ENCODE measurements at regions not wholly inside any gene's neighbourhood (a gene's known extent, or its start where the extent isn't known, plus 50 kb on each side); places are given as distances from the start of the nearest gene placed in this dataset.

DNA sequence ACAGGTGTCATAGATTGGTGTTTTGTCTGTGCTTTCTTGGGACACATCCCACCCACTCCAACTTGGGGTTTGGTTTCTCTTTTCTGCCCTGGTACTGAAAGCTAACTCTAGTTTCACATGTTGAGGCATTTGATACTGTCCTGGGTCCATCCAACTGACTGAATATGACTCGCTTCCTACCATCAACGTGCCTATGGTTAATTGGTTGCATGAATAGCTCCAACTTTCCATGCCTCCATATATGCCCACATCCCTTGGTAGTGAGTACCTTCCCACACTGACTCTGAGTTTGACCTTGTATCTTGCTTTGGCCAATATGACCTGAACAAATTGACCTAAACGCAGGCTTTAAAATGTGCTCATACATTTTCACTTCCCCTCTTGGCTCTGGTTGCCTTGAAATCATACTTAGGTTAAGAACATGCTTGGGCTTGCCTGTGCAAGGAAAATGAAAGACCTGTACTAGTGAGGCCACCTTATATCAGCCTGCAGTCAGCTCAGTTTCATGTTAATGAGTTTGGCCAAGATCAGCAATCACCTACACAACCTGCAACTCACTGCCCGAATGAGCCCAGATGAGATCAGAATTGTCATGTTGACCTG, 81.0 kb upstream of the KCNK2 start:
- intact Hi-C loops (cut with DNase I): no loop called here

GRCh38 chr1:215002471-215002870, 80.1 kb upstream of the KCNK2 start:
- DNase-seq: no peak
- ATAC-seq: no peak
- H3K36me3 ChIP-seq: no peaks in the 10 kb centered on the region
- H3K4me3 ChIP-seq: no peak overlapping the region
- no peaks in the 10 kb centered on the region for H3K9me3 ChIP-seq
- intact Hi-C loops (cut with DNase I): no loop called here
- no peaks in the 10 kb centered on the region for H3K27me3 ChIP-seq (ENCODE audit: low read depth)
- no peak for TF ChIP-seq CTCF (IDR thresholded peaks at IDR 0.05)
- H3K4me1 ChIP-seq: no peaks in the 10 kb centered on the region
- no peak overlapping the region for H3K27ac ChIP-seq

More for the DNA sequence above, 81.0 kb upstream of the KCNK2 start:
- ATAC-seq (no peak), DNase-seq (no peak)
- Histone ChIP-seq H3K36me3 (no peaks in the 10 kb centered on the region), H3K9me3 (no peaks in the 10 kb centered on the region), H3K27ac (no peak overlapping the region), H3K27me3 (ENCODE audit: low read depth) (no peaks in the 10 kb centered on the region), H3K4me1 (no peaks in the 10 kb centered on the region), H3K4me3 (no peak overlapping the region)
- no peak for TF ChIP-seq CTCF (IDR thresholded peaks at IDR 0.05)

DNA sequence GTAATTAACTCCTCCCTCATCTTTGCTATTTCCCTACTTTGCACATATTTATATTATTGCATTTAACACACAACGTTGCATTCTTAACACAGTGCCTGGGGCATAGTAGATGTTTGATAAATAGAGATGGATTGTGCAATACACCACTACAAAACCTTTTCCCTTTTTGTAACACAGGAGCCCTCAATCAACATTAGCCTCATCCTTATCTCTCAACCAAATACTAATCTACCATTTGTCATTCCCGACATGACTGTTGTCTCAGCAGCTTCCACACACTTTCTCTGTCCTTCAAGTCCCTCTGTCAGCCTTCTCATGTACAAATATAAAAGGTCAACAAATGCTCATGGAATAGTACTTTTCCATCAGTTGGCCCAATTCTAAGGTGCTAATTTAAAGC, 78.9 kb upstream of the KCNK2 start:
- Histone ChIP-seq H3K27me3 (ENCODE audit: low read depth) (no peaks in the 10 kb centered on the region), H3K9me3 (no peaks in the 10 kb centered on the region), H3K4me3 (no peak overlapping the region), H3K4me1 (no peaks in the 10 kb centered on the region), H3K36me3 (no peaks in the 10 kb centered on the region), H3K27ac (no peak overlapping the region)
- DNase-seq (no peak), ATAC-seq (no peak)
- no peak for TF ChIP-seq CTCF (IDR thresholded peaks at IDR 0.05)
- intact Hi-C loops (cut with DNase I): no loop called here

DNA sequence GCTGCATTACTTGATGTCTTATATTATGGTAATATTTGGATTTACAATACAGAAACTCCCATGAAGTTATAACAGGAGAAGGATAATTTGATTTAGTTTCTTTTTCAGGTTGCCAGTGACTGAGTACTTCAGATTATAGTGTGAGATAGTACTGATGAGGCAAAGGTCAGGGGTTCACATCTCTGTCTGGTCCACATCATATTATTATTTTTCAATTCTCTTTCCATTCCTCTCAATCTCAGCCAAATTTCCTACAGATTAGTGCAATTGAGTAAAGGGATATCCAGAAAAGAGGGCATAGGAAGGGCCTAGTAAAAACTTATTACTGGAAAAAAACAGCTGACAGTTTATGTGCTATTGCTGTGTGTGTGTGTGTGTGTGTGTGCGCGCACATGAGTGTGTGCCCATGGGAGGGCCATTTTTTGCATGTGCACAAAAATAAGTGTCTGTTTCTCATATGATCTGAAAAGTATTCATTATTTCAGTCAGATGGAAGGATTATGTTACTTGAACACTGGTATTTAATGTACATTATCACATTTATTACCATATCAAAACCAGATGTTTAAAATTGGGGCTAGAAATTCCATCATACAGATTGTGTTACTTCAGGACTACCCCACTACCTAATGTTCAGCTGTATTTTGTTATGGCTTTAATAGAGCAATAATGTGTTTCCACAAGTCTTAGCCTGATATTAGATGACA, 78.3 kb upstream of the KCNK2 start:
- intact Hi-C loops (cut with DNase I): no loop called here
- Histone ChIP-seq H3K36me3 (no peaks in the 10 kb centered on the region), H3K9me3 (no peaks in the 10 kb centered on the region), H3K27ac (no peak overlapping the region), H3K4me1 (no peaks in the 10 kb centered on the region), H3K4me3 (no peak overlapping the region), H3K27me3 (ENCODE audit: low read depth) (no peaks in the 10 kb centered on the region)
- DNase-seq: no peak
- TF ChIP-seq CTCF (IDR thresholded peaks at IDR 0.05): no peak
- no peak for ATAC-seq

GRCh38 chr1:215005078-215005477, 77.5 kb upstream of the KCNK2 start:
- Histone ChIP-seq H3K27ac (no peak overlapping the region), H3K9me3 (no peaks in the 10 kb centered on the region), H3K4me1 (no peaks in the 10 kb centered on the region), H3K27me3 (ENCODE audit: low read depth) (no peaks in the 10 kb centered on the region), H3K4me3 (no peak overlapping the region), H3K36me3 (no peaks in the 10 kb centered on the region)
- intact Hi-C loops (cut with DNase I): no loop called here
- DNase-seq (no peak), ATAC-seq (no peak)
- no peak for TF ChIP-seq CTCF (IDR thresholded peaks at IDR 0.05)
